HCT116 (cell line): ENCODE measurements at regions not wholly inside any gene's neighbourhood (a gene's known extent, or its start where the extent isn't known, plus 50 kb on each side); places are given as distances from the start of the nearest gene placed in this dataset.

ENCODE experiments used
- ATAC-seq: fragments of 200-7000 bp; cut with Tn5 transposase; 2 replicates; pipeline ENCODE4 v1.9.1; 2020; ENCODE audit warnings: mild to moderate bottlenecking, moderate library complexity
- BruUV-seq: library from RNA; stranded (reverse); fragments of 400-500 nt; replicated peaks from 2 replicates; lab custom pipeline; 2021; lab: Mats Ljungman, UMichigan
- CTCF ChIA-PET: fragments of 300-600 bp; sonication (Branson Sonifier 250); formaldehyde crosslinking; loops from one replicate; lab custom pipeline; 2021; ENCODE audit warnings: antibody characterized with exemption; lab: Charles Lee
- POLR2A ChIA-PET: fragments of 300-600, 350-600 bp; sonication (Branson Sonifier 250); formaldehyde crosslinking; loops from one replicate; lab custom pipeline; 2021; ENCODE audit warnings: antibody characterized with exemption; lab: Charles Lee
- RAD21 ChIA-PET, 2 experiments: fragments of 300-600 bp; sonication (Branson Sonifier 250); formaldehyde crosslinking; loops; one replicate each; lab custom pipeline; 2023; ENCODE audit warnings: low total read pairs in 2 of 2; ENCODE audit not compliant: uncharacterized antibody in 2 of 2, unreplicated experiment in 2 of 2, low non-redundant PET in 1 of 2; lab: Charles Lee
- DNase-seq: peaks from one replicate; pipeline ENCODE4 v3.0.0-alpha.2; 2010; ENCODE audit warnings: low read depth, low spot score
- H2AFZ ChIP-seq: fragments of 200-600 bp; shearing (Covaris generic), sonication (generic); 2 replicates; pipeline ENCODE4 v1.6.1; 2017; ENCODE audit warnings: low read depth, mixed run types, mixed read lengths, antibody characterized with exemption, low read length; ENCODE audit not compliant: poor library complexity, severe bottlenecking
- H3K27ac ChIP-seq: 2 replicates; pipeline ENCODE4 v1.5.1; 2012; ENCODE audit warnings: low read depth, low read length
- H3K27me3 ChIP-seq: fragments of 200-600 bp; sonication (generic); 2 replicates; pipeline ENCODE4 v1.6.1; 2016; ENCODE audit warnings: mixed run types, low read length, mixed read lengths; ENCODE audit not compliant: insufficient read depth
- H3K36me3 ChIP-seq, 2 experiments: fragments of 200-500 bp in 1 of 2; fragments of 200-600 bp in 1 of 2; sonication (Bioruptor generic) in 1 of 2; sonication (generic) in 1 of 2; 2 replicates each; pipeline versions ENCODE4 v1.5.1 to v1.6.1; 2014 to 2016; ENCODE audit warnings: low read length in 2 of 2, inconsistent platforms in 1 of 2, mixed read lengths in 1 of 2, mixed run types in 1 of 2; ENCODE audit not compliant: insufficient read depth in 2 of 2, control insufficient read depth in 1 of 2
- H3K4me1 ChIP-seq, 2 experiments: fragments of 200-600 bp in 1 of 2; sonication (generic) in 1 of 2; 2 replicates each; pipeline versions ENCODE4 v1.5.1 to v1.6.1; 2012 to 2017; ENCODE audit warnings: low read length in 2 of 2, inconsistent platforms in 1 of 2, mild to moderate bottlenecking in 1 of 2, mixed read lengths in 1 of 2, mixed run types in 1 of 2, moderate library complexity in 1 of 2; ENCODE audit not compliant: insufficient read depth in 2 of 2, control insufficient read depth in 1 of 2
- H3K4me2 ChIP-seq: fragments of 200-600 bp; sonication (generic); 2 replicates; pipeline ENCODE4 v1.6.1; 2017; ENCODE audit warnings: mixed run types, low read length, mixed read lengths
- H3K4me3 ChIP-seq, 2 experiments: fragments of 200-600 bp in 1 of 2; sonication (generic) in 1 of 2; replicated peaks in 1 of 2; 2 replicates each; pipeline ENCODE4 v1.5.1; 2011 to 2016; ENCODE audit warnings: low read length in 2 of 2, control low read depth in 1 of 2, low read depth in 1 of 2, mild to moderate bottlenecking in 1 of 2, mixed read lengths in 1 of 2, mixed run types in 1 of 2
- H3K79me2 ChIP-seq: fragments of 200-600 bp; sonication (generic); 2 replicates; pipeline ENCODE4 v1.6.1; 2017; ENCODE audit warnings: mild to moderate bottlenecking, mixed run types, low read length, moderate library complexity, mixed read lengths; ENCODE audit not compliant: insufficient read depth
- H3K9ac ChIP-seq: fragments of 200-600 bp; sonication (generic); 2 replicates; pipeline ENCODE4 v1.6.1; 2016; ENCODE audit warnings: low read length, mixed read lengths
- H3K9me2 ChIP-seq: fragments of 200-600 bp; sonication (generic), shearing (Covaris generic); 2 replicates; pipeline ENCODE4 v1.6.1; 2017; ENCODE audit warnings: mixed run types, mild to moderate bottlenecking, moderate library complexity; ENCODE audit not compliant: insufficient read depth
- H3K9me3 ChIP-seq, 2 experiments: fragments of 200-500 bp in 1 of 2; fragments of 200-600 bp in 1 of 2; sonication (Bioruptor generic) in 1 of 2; sonication (generic) in 1 of 2; 2 replicates each; pipeline ENCODE4 v1.6.1; 2014 to 2017; ENCODE audit warnings: low read length in 2 of 2, mixed read lengths in 2 of 2, inconsistent platforms in 1 of 2, low read depth in 1 of 2, mild to moderate bottlenecking in 1 of 2, mixed run types in 1 of 2, moderate library complexity in 1 of 2; ENCODE audit not compliant: control insufficient read depth in 1 of 2, insufficient read depth in 1 of 2
- H4K20me1 ChIP-seq: fragments of 200-600 bp; sonication (generic), shearing (Covaris generic); 2 replicates; pipeline ENCODE4 v1.6.1; 2017; ENCODE audit warnings: mixed run types, mild to moderate bottlenecking, moderate library complexity; ENCODE audit not compliant: insufficient read depth
- CEBPB ChIP-seq: IDR thresholded peaks from 2 replicates; pipeline ENCODE4 v1.6.1; 2012; ENCODE audit warnings: low read depth
- EGR1 ChIP-seq: IDR thresholded peaks from 2 replicates; pipeline ENCODE4 v1.6.1; 2012; ENCODE audit warnings: low read depth
- EZH2 ChIP-seq: fragments of 200-600 bp; sonication (generic); IDR thresholded peaks from 2 replicates; pipeline ENCODE4 v1.6.1; 2017; ENCODE audit warnings: antibody characterized with exemption, mixed run types
- FOSL1 ChIP-seq: IDR thresholded peaks from 2 replicates; pipeline ENCODE4 v1.6.1; 2012; ENCODE audit warnings: low read depth
- JUND ChIP-seq: IDR thresholded peaks from 2 replicates; pipeline ENCODE4 v1.6.1; 2012
- POLR2AphosphoS5 ChIP-seq: IDR thresholded peaks from 2 replicates; pipeline ENCODE4 v1.6.1; 2011; ENCODE audit warnings: mild to moderate bottlenecking, low read depth, low read length, moderate library complexity
- SIN3A ChIP-seq: IDR thresholded peaks from 2 replicates; pipeline ENCODE4 v1.6.1; 2012; ENCODE audit warnings: low read depth
- SP1 ChIP-seq: IDR thresholded peaks from 2 replicates; pipeline ENCODE4 v1.6.1; 2012; ENCODE audit warnings: low read depth
- SRF ChIP-seq: IDR thresholded peaks from 2 replicates; pipeline ENCODE4 v1.6.1; 2012; ENCODE audit warnings: low read depth
- TCF7L2 ChIP-seq: IDR thresholded peaks from 2 replicates; pipeline ENCODE4 v1.7.0; 2011; ENCODE audit warnings: borderline replicate concordance, inconsistent platforms; ENCODE audit not compliant: insufficient read depth, insufficient read length; ENCODE audit errors: extremely low read depth
- YY1 ChIP-seq: IDR thresholded peaks from 2 replicates; pipeline ENCODE4 v1.6.1; 2011; ENCODE audit warnings: low read length, low read depth, moderate library complexity, mild to moderate bottlenecking; ENCODE audit not compliant: insufficient replicate concordance; ENCODE audit errors: extremely low read depth
- intact Hi-C: fragments of 100-400 bp; cut with micrococcal nuclease; formaldehyde crosslinking; loops from 2 replicates; pipeline ENCODE4 v1.10.0; 2022
- TF ChIP-seq, protein P1 (sequence below): IDR thresholded peaks from 2 replicates; pipeline ENCODE4 v1.6.1; 2012
- TF ChIP-seq, protein P2 (sequence below): IDR thresholded peaks from 2 replicates; pipeline ENCODE4 v1.6.1; 2011; ENCODE audit warnings: mild to moderate bottlenecking, low read length, moderate library complexity; ENCODE audit not compliant: insufficient replicate concordance; ENCODE audit errors: extremely low read depth

- intact Hi-C loops = no loop called here
- POLR2A ChIA-PET = no interaction called here
These were observed 79.4 kb upstream of the SNTG2 start for GRCh38 chr2:871175-871727.

More at GRCh38 chr2:871175-871727, 79.4 kb upstream of the SNTG2 start:
- Histone ChIP-seq H3K9ac (no peak overlapping the region), H4K20me1 (no peaks in the 10 kb centered on the region), H3K36me3 (no peaks in the 10 kb centered on the region), H3K27me3 (peaks cover 20% of the 10 kb centered on the region; the same call in 1 of the 2 replicates), H3K9me2 (no peaks in the 10 kb centered on the region), H3K4me3 (no peak overlapping the region), H3K4me2 (no peak overlapping the region), H3K9me3 (no peaks in the 10 kb centered on the region), H3K79me2 (no peaks in the 10 kb centered on the region), H3K4me1 (no peaks in the 10 kb centered on the region), H2AFZ (no peak overlapping the region), H3K27ac (no peak overlapping the region)
- DNase-seq = no peak
- no TSS peak for BruUV-seq
- ATAC-seq = peak; percentile 40; the same call in 1 of the 2 replicates
- CTCF ChIA-PET = no interaction called here
- TF ChIP-seq JUND = no peak
- no peak for TF ChIP-seq SRF
- TF ChIP-seq, protein P1, sequence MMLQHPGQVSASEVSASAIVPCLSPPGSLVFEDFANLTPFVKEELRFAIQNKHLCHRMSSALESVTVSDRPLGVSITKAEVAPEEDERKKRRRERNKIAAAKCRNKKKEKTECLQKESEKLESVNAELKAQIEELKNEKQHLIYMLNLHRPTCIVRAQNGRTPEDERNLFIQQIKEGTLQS = no peak
- TF ChIP-seq YY1 = no peak
- no peak for TF ChIP-seq TCF7L2
- no peak for TF ChIP-seq CEBPB
- TF ChIP-seq, protein P2, sequence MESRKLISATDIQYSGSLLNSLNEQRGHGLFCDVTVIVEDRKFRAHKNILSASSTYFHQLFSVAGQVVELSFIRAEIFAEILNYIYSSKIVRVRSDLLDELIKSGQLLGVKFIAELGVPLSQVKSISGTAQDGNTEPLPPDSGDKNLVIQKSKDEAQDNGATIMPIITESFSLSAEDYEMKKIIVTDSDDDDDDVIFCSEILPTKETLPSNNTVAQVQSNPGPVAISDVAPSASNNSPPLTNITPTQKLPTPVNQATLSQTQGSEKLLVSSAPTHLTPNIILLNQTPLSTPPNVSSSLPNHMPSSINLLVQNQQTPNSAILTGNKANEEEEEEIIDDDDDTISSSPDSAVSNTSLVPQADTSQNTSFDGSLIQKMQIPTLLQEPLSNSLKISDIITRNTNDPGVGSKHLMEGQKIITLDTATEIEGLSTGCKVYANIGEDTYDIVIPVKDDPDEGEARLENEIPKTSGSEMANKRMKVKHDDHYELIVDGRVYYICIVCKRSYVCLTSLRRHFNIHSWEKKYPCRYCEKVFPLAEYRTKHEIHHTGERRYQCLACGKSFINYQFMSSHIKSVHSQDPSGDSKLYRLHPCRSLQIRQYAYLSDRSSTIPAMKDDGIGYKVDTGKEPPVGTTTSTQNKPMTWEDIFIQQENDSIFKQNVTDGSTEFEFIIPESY = no peak
- no peak for TF ChIP-seq SP1
- no peak for TF ChIP-seq EZH2
- TF ChIP-seq SIN3A = no peak
- TF ChIP-seq EGR1 = no peak
- TF ChIP-seq FOSL1 = no peak
- no peak for TF ChIP-seq POLR2AphosphoS5
- RAD21 ChIA-PET = no interaction called here
